ENCODE measurements at regions not wholly inside any gene's neighbourhood (a gene's known extent, or its start where the extent isn't known, plus 50 kb on each side); places are given as distances from the start of the nearest gene placed in this dataset.

GRCh38 chr10:71085689-71086438 is 126.5 kb upstream of the UNC5B start:
- TF ChIP-seq CTCF (IDR thresholded peaks at IDR 0.05) (no peak), POLR2A (IDR thresholded peaks at IDR 0.05) (no peak)

Data from thyroid gland (tissue), 4 donors.